Posterior vena cava (tissue), 2 donors: ENCODE measurements at regions not wholly inside any gene's neighbourhood (a gene's known extent, or its start where the extent isn't known, plus 50 kb on each side); places are given as distances from the start of the nearest gene placed in this dataset.
A peak's percentile ranks its signal among the peaks of the same experiment; 100 is the strongest.

Source experiments
- DNase-seq: peaks from one replicate; pipeline ENCODE4 v3.0.0-alpha.2; 2020; ENCODE audit warnings: low spot score
- intact Hi-C, 2 donors: fragments of 100-400 bp; cut with DNase I; formaldehyde crosslinking; loops; one replicate each; pipeline versions ENCODE4 v1.14.1 to v1.14.2; 2022 to 2023
- donor health status: DM: yes; HTN: yes; CAD: no.
- donor health status: DM: yes; HTN: yes; CAD: no.

- no peak for DNase-seq
- intact Hi-C loops = no loop called here
These were observed 615.6 kb upstream of the CDH2 start for GRCh38 chr18:28792404-28793086.

GRCh38 chr18:28791101-28791500, 614.2 kb upstream of the CDH2 start:
- intact Hi-C loops = no loop called here

GRCh38 chr18:28789502-28789901, 612.6 kb upstream of the CDH2 start:
- intact Hi-C loops = no loop called here

More at GRCh38 chr18:28791101-28791500, 614.2 kb upstream of the CDH2 start:
- no peak for DNase-seq

GRCh38 chr18:28786926-28787325, 610.0 kb upstream of the CDH2 start:
- DNase-seq = no peak
- intact Hi-C loops = no loop called here

More at GRCh38 chr18:28789502-28789901, 612.6 kb upstream of the CDH2 start:
- DNase-seq = no peak

- no peak for DNase-seq
- intact Hi-C loops = no loop called here
These were observed 604.9 kb upstream of the CDH2 start for GRCh38 chr18:28781616-28782362.

- intact Hi-C loops = loop anchor here in 1 of 2 donors (10.0 kb wide), 1 partner anchor 64 kb away; no protein-coding TSS in a partner anchor
These were observed 601.8 kb upstream of the CDH2 start for GRCh38 chr18:28778706-28779105.

GRCh38 chr18:28777756-28778155, 600.8 kb upstream of the CDH2 start:
- intact Hi-C loops = loop anchor here in 1 of 2 donors (10.0 kb wide), 1 partner anchor 63 kb away; no protein-coding TSS in a partner anchor
- no peak for DNase-seq

More at GRCh38 chr18:28778706-28779105, 601.8 kb upstream of the CDH2 start:
- DNase-seq = peak; percentile 48

- intact Hi-C loops = loop anchor here in 1 of 2 donors (10.0 kb wide), 1 partner anchor 57 kb away; no protein-coding TSS in a partner anchor
These were observed 594.9 kb upstream of the CDH2 start for GRCh38 chr18:28771849-28772248.

GRCh38 chr18:28768791-28769768, 592.1 kb upstream of the CDH2 start:
- DNase-seq = peak; percentile 44
- intact Hi-C loops = no loop called here

More at GRCh38 chr18:28771849-28772248, 594.9 kb upstream of the CDH2 start:
- DNase-seq = no peak

- intact Hi-C loops = no loop called here
- DNase-seq = no peak
These were observed 590.8 kb upstream of the CDH2 start for GRCh38 chr18:28767727-28768211.

- intact Hi-C loops = no loop called here
- no peak for DNase-seq
These were observed 590.3 kb upstream of the CDH2 start for GRCh38 chr18:28767201-28767600.

- intact Hi-C loops = no loop called here
- DNase-seq = no peak
These were observed 589.8 kb upstream of the CDH2 start for GRCh38 chr18:28766721-28767120.

GRCh38 chr18:28766027-28766426, 589.1 kb upstream of the CDH2 start:
- no peak for DNase-seq
- intact Hi-C loops = no loop called here

- intact Hi-C loops = no loop called here
- no peak for DNase-seq
These were observed 583.4 kb upstream of the CDH2 start for GRCh38 chr18:28760299-28760698.

- intact Hi-C loops = no loop called here
- no peak for DNase-seq
These were observed 580.6 kb upstream of the CDH2 start for GRCh38 chr18:28757466-28758008.

- intact Hi-C loops = no loop called here
- DNase-seq = no peak
These were observed 566.2 kb upstream of the CDH2 start for GRCh38 chr18:28743115-28743514.

- DNase-seq = no peak
- intact Hi-C loops = no loop called here
These were observed 563.6 kb upstream of the CDH2 start for GRCh38 chr18:28740575-28740974.

- no peak for DNase-seq
- intact Hi-C loops = loop anchor here in 1 of 2 donors (10.0 kb wide), 1 partner anchor 62 kb away; no protein-coding TSS in a partner anchor
These were observed 560.0 kb upstream of the CDH2 start for GRCh38 chr18:28736951-28737350.

GRCh38 chr18:28736223-28736622, 559.3 kb upstream of the CDH2 start:
- intact Hi-C loops = loop anchor here in 1 of 2 donors (10.0 kb wide), 1 partner anchor 61 kb away; no protein-coding TSS in a partner anchor
- DNase-seq = no peak
